GM21447 (cell line): ENCODE measurements at regions not wholly inside any gene's neighbourhood (a gene's known extent, or its start where the extent isn't known, plus 50 kb on each side); places are given as distances from the start of the nearest gene placed in this dataset.

Source experiments
- ATAC-seq: cut with Tn5 transposase; IDR thresholded peaks from one replicate; pipeline ENCODE4 v1.9.1; 2021; ENCODE audit not compliant: unreplicated experiment

- no peak for ATAC-seq
Measured at GRCh38 chrX:15191830-15192229, 78.1 kb downstream of the ASB9 start.

GRCh38 chrX:15188039-15188438 lies 81.8 kb downstream of the ASB9 start:
- no peak for ATAC-seq

- ATAC-seq, result no peak
Measured at GRCh38 chrX:15177316-15177715, 92.6 kb downstream of the ASB9 start.

GRCh38 chrX:15173411-15173810 lies 96.5 kb downstream of the ASB9 start:
- no peak for ATAC-seq

- no peak for ATAC-seq
Measured at GRCh38 chrX:15170927-15171326, 99.0 kb downstream of the ASB9 start.

- ATAC-seq, result no peak
Measured at GRCh38 chrX:15167826-15168225, 102.1 kb downstream of the ASB9 start.

GRCh38 chrX:15165832-15166231 lies 104.1 kb downstream of the ASB9 start:
- no peak for ATAC-seq

- no peak for ATAC-seq
Measured at GRCh38 chrX:15163131-15163530, 106.8 kb downstream of the ASB9 start.

- ATAC-seq, result peak; percentile 40
Measured at GRCh38 chrX:15160558-15161095, 109.3 kb downstream of the ASB9 start.

- ATAC-seq, result peak; percentile 81
Measured at GRCh38 chrX:15158736-15159406, 111.0 kb downstream of the ASB9 start.

- ATAC-seq, result no peak
Measured at GRCh38 chrX:15158350-15158735, 111.5 kb downstream of the ASB9 start.

- no peak for ATAC-seq
Measured at GRCh38 chrX:15157624-15158023, 112.3 kb downstream of the ASB9 start.

GRCh38 chrX:15151267-15152186 lies 118.4 kb downstream of the ASB9 start:
- peak; percentile 91 for ATAC-seq

GRCh38 chrX:15150586-15150985 lies 119.3 kb downstream of the ASB9 start:
- no peak for ATAC-seq

GRCh38 chrX:15146515-15146914 lies 123.4 kb downstream of the ASB9 start:
- ATAC-seq, result no peak

- ATAC-seq, result no peak
Measured at GRCh38 chrX:15143825-15144121, 126.1 kb downstream of the ASB9 start.

GRCh38 chrX:15143050-15143824 lies 126.6 kb downstream of the ASB9 start:
- peak; percentile 61 for ATAC-seq

GRCh38 chrX:15142084-15142715 lies 127.7 kb downstream of the ASB9 start:
- no peak for ATAC-seq

GRCh38 chrX:15136795-15137194 lies 133.1 kb downstream of the ASB9 start:
- ATAC-seq, result no peak

GRCh38 chrX:15129412-15129811 lies 140.5 kb downstream of the ASB9 start:
- ATAC-seq, result no peak

GRCh38 chrX:15128861-15129260 lies 141.0 kb downstream of the ASB9 start:
- ATAC-seq, result no peak
